ENCODE measurements at regions not wholly inside any gene's neighbourhood (a gene's known extent, or its start where the extent isn't known, plus 50 kb on each side); places are given as distances from the start of the nearest gene placed in this dataset.

- no peaks in the 10 kb centered on the region for H3K4me1 ChIP-seq (ENCODE audit: control insufficient read depth, insufficient read depth, low read length, poor library complexity, severe bottlenecking)
- no peak overlapping the region for H3K4me3 ChIP-seq (ENCODE audit: insufficient read depth, low read depth, low read length, poor library complexity, severe bottlenecking)
- H3K27me3 ChIP-seq (replicated peaks; ENCODE audit: control insufficient read depth, insufficient read depth, low read length, poor library complexity, severe bottlenecking): no peaks in the 10 kb centered on the region
- H3K27ac ChIP-seq (ENCODE audit: insufficient read depth, low read length, poor library complexity, severe bottlenecking): no peak overlapping the region
- DNase-seq: no peak
- no peaks in the 10 kb centered on the region for H3K9me3 ChIP-seq (ENCODE audit: control insufficient read depth, low read length)
- H3K36me3 ChIP-seq (ENCODE audit: control insufficient read depth, insufficient read depth, low read length): no peaks in the 10 kb centered on the region
These were observed 739.3 kb upstream of the NDST4 start for GRCh38 chr4:115852767-115853091.

GRCh38 chr4:115851918-115852766 is 738.7 kb upstream of the NDST4 start:
- Histone ChIP-seq H3K27ac (ENCODE audit: insufficient read depth, low read length, poor library complexity, severe bottlenecking) (no peak overlapping the region), H3K9me3 (ENCODE audit: control insufficient read depth, low read length) (no peaks in the 10 kb centered on the region), H3K27me3 (replicated peaks; ENCODE audit: control insufficient read depth, insufficient read depth, low read length, poor library complexity, severe bottlenecking) (no peaks in the 10 kb centered on the region), H3K4me3 (ENCODE audit: insufficient read depth, low read depth, low read length, poor library complexity, severe bottlenecking) (no peak overlapping the region), H3K4me1 (ENCODE audit: control insufficient read depth, insufficient read depth, low read length, poor library complexity, severe bottlenecking) (no peaks in the 10 kb centered on the region), H3K36me3 (ENCODE audit: control insufficient read depth, insufficient read depth, low read length) (no peaks in the 10 kb centered on the region)
- no peak for DNase-seq

GRCh38 chr4:115850799-115851509 is 737.5 kb upstream of the NDST4 start:
- H3K27ac ChIP-seq (ENCODE audit: insufficient read depth, low read length, poor library complexity, severe bottlenecking): no peak overlapping the region
- no peaks in the 10 kb centered on the region for H3K4me1 ChIP-seq (ENCODE audit: control insufficient read depth, insufficient read depth, low read length, poor library complexity, severe bottlenecking)
- no peak overlapping the region for H3K4me3 ChIP-seq (ENCODE audit: insufficient read depth, low read depth, low read length, poor library complexity, severe bottlenecking)
- H3K36me3 ChIP-seq (ENCODE audit: control insufficient read depth, insufficient read depth, low read length): no peaks in the 10 kb centered on the region
- H3K9me3 ChIP-seq (ENCODE audit: control insufficient read depth, low read length): no peaks in the 10 kb centered on the region
- no peak for DNase-seq
- H3K27me3 ChIP-seq (replicated peaks; ENCODE audit: control insufficient read depth, insufficient read depth, low read length, poor library complexity, severe bottlenecking): no peaks in the 10 kb centered on the region

- no peaks in the 10 kb centered on the region for H3K4me1 ChIP-seq (ENCODE audit: control insufficient read depth, insufficient read depth, low read length, poor library complexity, severe bottlenecking)
- no peak for DNase-seq
These were observed 730.8 kb upstream of the NDST4 start for GRCh38 chr4:115844180-115844579.

GRCh38 chr4:115841871-115842270 is 728.5 kb upstream of the NDST4 start:
- Histone ChIP-seq H3K9me3 (ENCODE audit: control insufficient read depth, low read length) (no peaks in the 10 kb centered on the region), H3K36me3 (ENCODE audit: control insufficient read depth, insufficient read depth, low read length) (no peaks in the 10 kb centered on the region), H3K4me1 (ENCODE audit: control insufficient read depth, insufficient read depth, low read length, poor library complexity, severe bottlenecking) (no peaks in the 10 kb centered on the region), H3K27ac (ENCODE audit: insufficient read depth, low read length, poor library complexity, severe bottlenecking) (no peak overlapping the region), H3K4me3 (ENCODE audit: insufficient read depth, low read depth, low read length, poor library complexity, severe bottlenecking) (no peak overlapping the region), H3K27me3 (replicated peaks; ENCODE audit: control insufficient read depth, insufficient read depth, low read length, poor library complexity, severe bottlenecking) (no peaks in the 10 kb centered on the region)
- DNase-seq: no peak

More at GRCh38 chr4:115844180-115844579, 730.8 kb upstream of the NDST4 start:
- H3K27ac ChIP-seq (ENCODE audit: insufficient read depth, low read length, poor library complexity, severe bottlenecking): no peak overlapping the region
- H3K36me3 ChIP-seq (ENCODE audit: control insufficient read depth, insufficient read depth, low read length): no peaks in the 10 kb centered on the region
- no peaks in the 10 kb centered on the region for H3K27me3 ChIP-seq (replicated peaks; ENCODE audit: control insufficient read depth, insufficient read depth, low read length, poor library complexity, severe bottlenecking)
- no peaks in the 10 kb centered on the region for H3K9me3 ChIP-seq (ENCODE audit: control insufficient read depth, low read length)
- H3K4me3 ChIP-seq (ENCODE audit: insufficient read depth, low read depth, low read length, poor library complexity, severe bottlenecking): no peak overlapping the region

GRCh38 chr4:115834441-115834840 is 721.0 kb upstream of the NDST4 start:
- Histone ChIP-seq H3K27me3 (replicated peaks; ENCODE audit: control insufficient read depth, insufficient read depth, low read length, poor library complexity, severe bottlenecking) (no peaks in the 10 kb centered on the region), H3K4me1 (ENCODE audit: control insufficient read depth, insufficient read depth, low read length, poor library complexity, severe bottlenecking) (no peaks in the 10 kb centered on the region), H3K27ac (ENCODE audit: insufficient read depth, low read length, poor library complexity, severe bottlenecking) (no peak overlapping the region), H3K36me3 (ENCODE audit: control insufficient read depth, insufficient read depth, low read length) (no peaks in the 10 kb centered on the region), H3K9me3 (ENCODE audit: control insufficient read depth, low read length) (no peaks in the 10 kb centered on the region), H3K4me3 (ENCODE audit: insufficient read depth, low read depth, low read length, poor library complexity, severe bottlenecking) (no peak overlapping the region)
- no peak for DNase-seq

- no peak overlapping the region for H3K4me3 ChIP-seq (ENCODE audit: insufficient read depth, low read depth, low read length, poor library complexity, severe bottlenecking)
- H3K27me3 ChIP-seq (replicated peaks; ENCODE audit: control insufficient read depth, insufficient read depth, low read length, poor library complexity, severe bottlenecking): no peaks in the 10 kb centered on the region
- no peak overlapping the region for H3K27ac ChIP-seq (ENCODE audit: insufficient read depth, low read length, poor library complexity, severe bottlenecking)
- no peaks in the 10 kb centered on the region for H3K36me3 ChIP-seq (ENCODE audit: control insufficient read depth, insufficient read depth, low read length)
- no peak for DNase-seq
- H3K9me3 ChIP-seq (ENCODE audit: control insufficient read depth, low read length): no peaks in the 10 kb centered on the region
- no peaks in the 10 kb centered on the region for H3K4me1 ChIP-seq (ENCODE audit: control insufficient read depth, insufficient read depth, low read length, poor library complexity, severe bottlenecking)
These were observed 711.2 kb upstream of the NDST4 start for GRCh38 chr4:115824630-115825029.

- Histone ChIP-seq H3K27ac (ENCODE audit: insufficient read depth, low read length, poor library complexity, severe bottlenecking) (no peak overlapping the region), H3K4me3 (ENCODE audit: insufficient read depth, low read depth, low read length, poor library complexity, severe bottlenecking) (no peak overlapping the region)
These were observed 690.4 kb upstream of the NDST4 start for GRCh38 chr4:115803825-115804224.

GRCh38 chr4:115790812-115791211 is 677.4 kb upstream of the NDST4 start:
- H3K9me3 ChIP-seq (ENCODE audit: control insufficient read depth, low read length): no peaks in the 10 kb centered on the region
- DNase-seq: no peak
- no peaks in the 10 kb centered on the region for H3K4me1 ChIP-seq (ENCODE audit: control insufficient read depth, insufficient read depth, low read length, poor library complexity, severe bottlenecking)
- no peak overlapping the region for H3K4me3 ChIP-seq (ENCODE audit: insufficient read depth, low read depth, low read length, poor library complexity, severe bottlenecking)
- no peak overlapping the region for H3K27ac ChIP-seq (ENCODE audit: insufficient read depth, low read length, poor library complexity, severe bottlenecking)
- no peaks in the 10 kb centered on the region for H3K27me3 ChIP-seq (replicated peaks; ENCODE audit: control insufficient read depth, insufficient read depth, low read length, poor library complexity, severe bottlenecking)
- no peaks in the 10 kb centered on the region for H3K36me3 ChIP-seq (ENCODE audit: control insufficient read depth, insufficient read depth, low read length)

More at GRCh38 chr4:115803825-115804224, 690.4 kb upstream of the NDST4 start:
- no peak for DNase-seq
- Histone ChIP-seq H3K9me3 (ENCODE audit: control insufficient read depth, low read length) (peaks cover 5% of the 10 kb centered on the region), H3K4me1 (ENCODE audit: control insufficient read depth, insufficient read depth, low read length, poor library complexity, severe bottlenecking) (no peaks in the 10 kb centered on the region), H3K27me3 (replicated peaks; ENCODE audit: control insufficient read depth, insufficient read depth, low read length, poor library complexity, severe bottlenecking) (no peaks in the 10 kb centered on the region), H3K36me3 (ENCODE audit: control insufficient read depth, insufficient read depth, low read length) (no peaks in the 10 kb centered on the region)

- Histone ChIP-seq H3K4me3 (ENCODE audit: insufficient read depth, low read depth, low read length, poor library complexity, severe bottlenecking) (no peak overlapping the region), H3K9me3 (ENCODE audit: control insufficient read depth, low read length) (no peaks in the 10 kb centered on the region), H3K4me1 (ENCODE audit: control insufficient read depth, insufficient read depth, low read length, poor library complexity, severe bottlenecking) (no peaks in the 10 kb centered on the region), H3K36me3 (ENCODE audit: control insufficient read depth, insufficient read depth, low read length) (no peaks in the 10 kb centered on the region), H3K27me3 (replicated peaks; ENCODE audit: control insufficient read depth, insufficient read depth, low read length, poor library complexity, severe bottlenecking) (no peaks in the 10 kb centered on the region), H3K27ac (ENCODE audit: insufficient read depth, low read length, poor library complexity, severe bottlenecking) (no peak overlapping the region)
- no peak for DNase-seq
These were observed 668.2 kb upstream of the NDST4 start for GRCh38 chr4:115781528-115782146.
